Esophagus muscularis mucosa (tissue), 3 donors: ENCODE measurements at regions not wholly inside any gene's neighbourhood (a gene's known extent, or its start where the extent isn't known, plus 50 kb on each side); places are given as distances from the start of the nearest gene placed in this dataset.

Experiments
- CTCF ChIP-seq, 3 experiments: fragments of 200-600 bp in 2 of 3; fragments of 450-650 bp in 1 of 3; sonication (generic) in 2 of 3; IDR thresholded peaks; one replicate each; pipeline ENCODE4 v1.5.1; 2017 to 2019; ENCODE audit warnings: antibody characterized with exemption in 3 of 3, mild to moderate bottlenecking in 2 of 3, moderate library complexity in 1 of 3
- POLR2AphosphoS5 ChIP-seq, 2 donors: sonication (generic); formaldehyde crosslinking; IDR thresholded peaks; one replicate each; pipeline ENCODE4 v1.6.1; 2017; ENCODE audit warnings: antibody characterized with exemption in 2 of 2

- TF ChIP-seq CTCF (IDR thresholded peaks at IDR 0.05) (no peak), POLR2AphosphoS5 (IDR thresholded peaks at IDR 0.05) (no peak)
Observed at GRCh38 chr5:164581889-164582288, 1076.5 kb downstream of the MAT2B start.
